Psoas muscle (tissue), 7 donors: ENCODE measurements at regions not wholly inside any gene's neighbourhood (a gene's known extent, or its start where the extent isn't known, plus 50 kb on each side); places are given as distances from the start of the nearest gene placed in this dataset.

Experiments
- ATAC-seq, 4 donors: fragments of 200-7000 bp; cut with Tn5 transposase; one replicate each; pipeline ENCODE4 v1.9.1; 2020; ENCODE audit warnings: moderate library complexity in 3 of 4, mild to moderate bottlenecking in 2 of 4
- DNase-seq, 2 donors: peaks; one replicate each; pipeline ENCODE4 v3.0.0-alpha.2; 2020
- H3K27ac ChIP-seq: fragments of 200-600 bp; one replicate; pipeline ENCODE4 v1.8.0; 2022
- H3K27me3 ChIP-seq, 3 donors: fragments of 200-600 bp in 1 of 3; one replicate each; pipeline versions ENCODE4 v1.6.1 to v1.8.0; 2013 to 2022; ENCODE audit warnings: low read length in 2 of 3, mild to moderate bottlenecking in 2 of 3, moderate library complexity in 1 of 3; ENCODE audit not compliant: insufficient read depth in 3 of 3
- H3K36me3 ChIP-seq, 2 donors: fragments of 200-600 bp in 1 of 2; one replicate each; pipeline versions ENCODE4 v1.6.1 to v1.8.0; 2013 to 2022; ENCODE audit warnings: low read depth in 1 of 2, mild to moderate bottlenecking in 1 of 2, moderate library complexity in 1 of 2; ENCODE audit not compliant: insufficient read depth in 1 of 2
- H3K4me1 ChIP-seq: fragments of 200-600 bp; one replicate; pipeline ENCODE4 v1.8.0; 2022
- H3K4me3 ChIP-seq: fragments of 200-600 bp; one replicate; pipeline ENCODE4 v1.8.0; 2022; ENCODE audit warnings: mild to moderate bottlenecking
- H3K9me3 ChIP-seq: fragments of 200-600 bp; one replicate; pipeline ENCODE4 v1.8.0; 2022
- WGBS, 3 donors: extraction: QIAGEN DNeasy Blood & Tissue Kit; methylation state at CpG; one replicate each; pipeline versions ENCODE4 v1.1.6 to v1.1.7; 2013; 5-methylcytosine and 5-hydroxymethylcytosine counted together
- intact Hi-C, 2 donors: fragments of 100-400 bp; cut with DNase I; formaldehyde crosslinking; loops; one replicate each; pipeline versions ENCODE4 v1.11.0 to v1.14.2; 2022
- TF ChIP-seq, protein P1 (sequence below): fragments of 200-600 bp; IDR thresholded peaks from one replicate; pipeline ENCODE4 v1.8.0; 2022; ENCODE audit warnings: antibody characterized with exemption
- donor health status: healthy with polysubstance abuse.
- donor health status: DM: no; HTN: no; CAD: no; lungs with moderate emphysema.
- donor health status: Bipolar disorder and iron deficiency.
- donor health status: healthy.
- donor health status: DM: yes; HTN: yes; CAD: no.
- donor health status: DM: no; HTN: no; CAD: no.
- donor health status: DM: yes; HTN: yes; CAD: no.

DNA sequence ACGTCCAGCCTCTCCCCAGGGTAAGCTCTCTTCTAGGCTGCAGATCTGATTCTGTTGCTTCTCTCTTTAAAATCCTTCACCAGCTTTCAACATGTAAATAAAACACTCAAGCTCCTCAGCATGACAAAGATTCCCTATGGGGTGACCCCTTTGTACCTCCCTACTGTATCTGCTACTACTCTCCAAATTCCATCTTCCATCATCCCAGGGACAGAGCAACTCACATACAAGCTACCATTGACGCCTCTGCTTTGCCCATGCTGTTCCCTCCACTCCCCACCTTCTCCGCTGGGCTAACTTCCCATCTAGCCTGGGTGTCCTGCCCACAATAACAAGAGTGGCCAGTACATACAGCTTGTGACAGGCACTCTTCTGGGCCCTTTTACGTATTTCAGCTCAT, 207.5 kb upstream of the ZBED5 start:
- no peaks in the 10 kb centered on the region for H3K4me1 ChIP-seq
- no peak overlapping the region for H3K4me3 ChIP-seq
- no peak for ATAC-seq
- TF ChIP-seq, protein P1, sequence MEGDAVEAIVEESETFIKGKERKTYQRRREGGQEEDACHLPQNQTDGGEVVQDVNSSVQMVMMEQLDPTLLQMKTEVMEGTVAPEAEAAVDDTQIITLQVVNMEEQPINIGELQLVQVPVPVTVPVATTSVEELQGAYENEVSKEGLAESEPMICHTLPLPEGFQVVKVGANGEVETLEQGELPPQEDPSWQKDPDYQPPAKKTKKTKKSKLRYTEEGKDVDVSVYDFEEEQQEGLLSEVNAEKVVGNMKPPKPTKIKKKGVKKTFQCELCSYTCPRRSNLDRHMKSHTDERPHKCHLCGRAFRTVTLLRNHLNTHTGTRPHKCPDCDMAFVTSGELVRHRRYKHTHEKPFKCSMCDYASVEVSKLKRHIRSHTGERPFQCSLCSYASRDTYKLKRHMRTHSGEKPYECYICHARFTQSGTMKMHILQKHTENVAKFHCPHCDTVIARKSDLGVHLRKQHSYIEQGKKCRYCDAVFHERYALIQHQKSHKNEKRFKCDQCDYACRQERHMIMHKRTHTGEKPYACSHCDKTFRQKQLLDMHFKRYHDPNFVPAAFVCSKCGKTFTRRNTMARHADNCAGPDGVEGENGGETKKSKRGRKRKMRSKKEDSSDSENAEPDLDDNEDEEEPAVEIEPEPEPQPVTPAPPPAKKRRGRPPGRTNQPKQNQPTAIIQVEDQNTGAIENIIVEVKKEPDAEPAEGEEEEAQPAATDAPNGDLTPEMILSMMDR, result no peak
- no peaks in the 10 kb centered on the region for H3K27me3 ChIP-seq
- no peaks in the 10 kb centered on the region for H3K36me3 ChIP-seq
- H3K9me3 ChIP-seq, result no peaks in the 10 kb centered on the region
- 77 to 95% (median 94%) methylated on average over 4 of the region's 4 CpGs for WGBS, 3 donors
- no peak overlapping the region for H3K27ac ChIP-seq
- no peak for DNase-seq
- intact Hi-C loops, result no loop called here

DNA sequence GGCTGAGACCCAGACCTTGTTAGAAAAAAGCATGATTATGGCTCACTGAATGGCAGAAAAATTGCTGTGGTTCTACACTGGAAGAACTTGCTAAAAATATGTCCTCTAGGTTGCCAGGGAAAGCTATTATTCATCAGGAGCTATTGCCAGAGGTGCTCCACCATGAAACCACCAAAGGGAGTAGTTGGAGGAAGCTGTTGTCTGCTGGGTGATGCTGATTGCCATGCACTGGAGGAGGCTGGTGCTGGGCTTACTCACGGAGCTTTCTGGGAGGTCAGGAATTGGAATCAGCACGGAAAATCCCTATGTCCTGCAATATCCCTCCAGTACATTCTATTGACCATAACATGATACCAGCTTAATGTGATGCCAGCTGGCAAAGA, 199.6 kb upstream of the ZBED5 start:
- Histone ChIP-seq H3K9me3 (peaks cover 20% of the 10 kb centered on the region), H3K4me1 (peaks cover 8% of the 10 kb centered on the region), H3K27me3 (no peaks in the 10 kb centered on the region), H3K4me3 (no peak overlapping the region), H3K27ac (no peak overlapping the region), H3K36me3 (no peaks in the 10 kb centered on the region)
- WGBS, 3 donors, result 28 to 52% (median 34%) methylated on average over 2 of the region's 2 CpGs
- TF ChIP-seq, protein P1, result no peak
- intact Hi-C loops, result loop anchor here in 1 of 2 donors (5.0 kb wide), 1 partner anchor 90 kb away; no protein-coding TSS in a partner anchor
- ATAC-seq, result peak; percentile 60 to 85 (median 77)
- no peak for DNase-seq

DNA sequence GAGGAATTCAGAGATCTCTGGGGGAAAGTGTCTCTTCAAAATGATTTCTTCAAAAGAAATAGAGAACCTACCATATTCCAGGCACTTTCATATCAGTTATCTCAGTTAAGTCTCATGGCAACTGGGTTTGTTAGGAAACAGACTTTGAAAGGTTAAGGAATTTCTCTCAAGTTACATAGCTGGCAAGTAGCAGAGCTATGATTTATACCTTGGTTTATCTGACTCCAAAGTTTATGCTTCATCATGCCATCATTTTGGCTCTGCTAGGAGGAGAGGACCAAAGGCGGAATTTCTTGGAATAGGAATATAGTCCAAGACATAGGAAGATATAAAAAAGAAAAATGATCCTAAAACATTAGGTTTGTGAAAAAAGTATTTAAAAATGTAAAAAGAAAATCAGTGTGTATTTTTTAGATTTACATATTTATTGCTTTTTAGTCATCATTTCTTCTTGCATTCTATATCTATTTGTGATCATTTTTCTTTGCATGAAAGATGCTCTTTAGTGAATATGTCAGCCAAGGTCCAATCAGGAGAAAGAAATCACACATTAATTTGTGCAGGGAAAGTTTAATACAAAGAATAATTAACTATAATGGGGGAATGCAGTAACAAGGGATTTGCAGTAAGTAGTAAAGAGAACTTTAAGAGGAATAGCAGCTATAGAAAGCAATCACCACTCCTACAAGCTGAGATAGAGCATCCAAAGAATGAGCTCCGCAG, 199.1 kb upstream of the ZBED5 start:
- H3K4me3 ChIP-seq, result no peak overlapping the region
- peaks cover 8% of the 10 kb centered on the region for H3K4me1 ChIP-seq
- 49 to 65% (median 63%) methylated on average over 2 of the region's 2 CpGs for WGBS, 3 donors
- no peak for DNase-seq
- H3K27ac ChIP-seq, result peak overlapping the region; percentile 53
- intact Hi-C loops, result loop anchor here in 1 of 2 donors (5.0 kb wide), 1 partner anchor 90 kb away; no protein-coding TSS in a partner anchor
- peak; percentile 73 to 90 (median 79) for ATAC-seq
- peaks cover 20% of the 10 kb centered on the region for H3K9me3 ChIP-seq
- H3K27me3 ChIP-seq, result no peaks in the 10 kb centered on the region
- TF ChIP-seq, protein P1, result no peak
- H3K36me3 ChIP-seq, result no peaks in the 10 kb centered on the region

DNA sequence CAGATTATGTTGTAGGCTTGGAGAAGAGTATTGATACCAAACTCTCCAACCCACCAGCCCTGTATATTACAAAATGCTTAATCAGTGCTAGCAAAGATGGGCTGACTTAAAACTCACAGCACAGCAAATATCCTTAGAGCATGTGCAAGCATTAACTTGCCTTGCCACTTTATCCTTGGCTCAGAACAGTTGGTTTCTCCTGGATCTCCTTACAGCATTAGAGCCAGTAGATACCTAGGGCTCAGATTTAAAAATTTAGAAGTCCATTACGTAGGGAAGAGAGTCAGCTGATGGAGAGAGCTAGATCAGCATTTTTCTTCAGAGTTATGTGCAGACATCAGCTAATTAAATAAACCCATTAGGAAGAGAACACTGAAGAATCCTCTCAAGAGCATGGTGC, 198.5 kb upstream of the ZBED5 start:
- Histone ChIP-seq H3K9me3 (peaks cover 20% of the 10 kb centered on the region), H3K4me1 (peaks cover 8% of the 10 kb centered on the region), H3K4me3 (no peak overlapping the region), H3K36me3 (no peaks in the 10 kb centered on the region), H3K27me3 (no peaks in the 10 kb centered on the region), H3K27ac (peak overlapping the region; percentile 53)
- TF ChIP-seq, protein P1, result no peak
- ATAC-seq (peak; percentile 82 to 90 (median 86)), DNase-seq (no peak)
- WGBS, 3 donors, result 27 to 41% (median 34%) methylated on average over 1 of the region's 1 CpG
- intact Hi-C loops, result loop anchor here in 1 of 2 donors (5.0 kb wide), 1 partner anchor 91 kb away; no protein-coding TSS in a partner anchor
